GM23338 (cell line): ENCODE measurements at regions not wholly inside any gene's neighbourhood (a gene's known extent, or its start where the extent isn't known, plus 50 kb on each side); places are given as distances from the start of the nearest gene placed in this dataset.

Experiments
- ATAC-seq: fragments of 200-7000 bp; cut with Tn5 transposase; 3 replicates; pipeline ENCODE4 v1.9.1; 2020
- DNase-seq: peaks from one replicate; pipeline ENCODE4 v3.0.0-alpha.2; 2015; ENCODE audit warnings: low spot score
- H2AFZ ChIP-seq: fragments of 200-600 bp; sonication (generic); 2 replicates; pipeline ENCODE4 v1.8.0; 2016; ENCODE audit warnings: antibody characterized with exemption, mild to moderate bottlenecking, moderate library complexity
- H3F3A ChIP-seq: fragments of 200-600 bp; sonication (generic); replicated peaks from 2 replicates; pipeline ENCODE4 v1.8.0; 2017; ENCODE audit warnings: antibody characterized with exemption, mixed run types, low read depth
- H3K27ac ChIP-seq: fragments of 200-600 bp; sonication (generic); 2 replicates; pipeline ENCODE4 v1.6.1; 2016; ENCODE audit warnings: low read depth
- H3K27me3 ChIP-seq: fragments of 200-600 bp; sonication (generic); 2 replicates; pipeline ENCODE4 v1.8.0; 2016; ENCODE audit warnings: mild to moderate bottlenecking, mixed run types, moderate library complexity; ENCODE audit not compliant: insufficient read depth
- H3K36me3 ChIP-seq: fragments of 200-600 bp; sonication (generic); 2 replicates; pipeline ENCODE4 v1.8.0; 2016; ENCODE audit warnings: mild to moderate bottlenecking; ENCODE audit not compliant: insufficient read depth
- H3K4me1 ChIP-seq: fragments of 200-600 bp; sonication (generic); 2 replicates; pipeline ENCODE4 v1.8.0; 2016; ENCODE audit warnings: mild to moderate bottlenecking, moderate library complexity; ENCODE audit not compliant: insufficient read depth
- H3K4me2 ChIP-seq: fragments of 200-600 bp; sonication (generic); 2 replicates; pipeline ENCODE4 v1.7.1; 2017; ENCODE audit warnings: mixed run types
- H3K4me3 ChIP-seq: fragments of 200-600 bp; sonication (generic); 2 replicates; pipeline ENCODE4 v1.6.1; 2016; ENCODE audit warnings: mixed run types
- H3K79me2 ChIP-seq: fragments of 200-600 bp; sonication (generic); replicated peaks from 2 replicates; pipeline ENCODE4 v1.8.0; 2017; ENCODE audit warnings: mild to moderate bottlenecking; ENCODE audit not compliant: insufficient read depth
- H3K9me2 ChIP-seq: fragments of 200-600 bp; sonication (generic); 2 replicates; pipeline ENCODE4 v1.8.0; 2017; ENCODE audit not compliant: insufficient read depth
- H4K20me1 ChIP-seq: fragments of 200-600 bp; sonication (generic); replicated peaks from 2 replicates; pipeline ENCODE4 v1.8.0; 2017; ENCODE audit warnings: mild to moderate bottlenecking; ENCODE audit not compliant: insufficient read depth
- H3K27ac Mint-ChIP-seq: 2 replicates; pipeline ENCODE4 v1.8.0; 2020; ENCODE audit warnings: inconsistent platforms, mild to moderate bottlenecking, moderate library complexity, mixed read lengths
- H3K27me3 Mint-ChIP-seq: 3 replicates; pipeline ENCODE4 v1.8.0; 2022; ENCODE audit warnings: low read depth, mild to moderate bottlenecking, moderate library complexity, mixed read lengths, inconsistent platforms; ENCODE audit not compliant: insufficient read depth, poor library complexity
- H3K36me3 Mint-ChIP-seq: 3 replicates; pipeline ENCODE4 v1.8.0; 2021; ENCODE audit warnings: low read depth, mild to moderate bottlenecking, inconsistent platforms, moderate library complexity, mixed read lengths
- H3K4me1 Mint-ChIP-seq: 3 replicates; pipeline ENCODE4 v1.8.0; 2020; ENCODE audit warnings: mild to moderate bottlenecking, inconsistent platforms, mixed read lengths
- H3K4me3 Mint-ChIP-seq: 3 replicates; pipeline ENCODE4 v1.8.0; 2021; ENCODE audit warnings: moderate library complexity, mild to moderate bottlenecking, inconsistent platforms, mixed read lengths
- H3K9me3 Mint-ChIP-seq: 3 replicates; pipeline ENCODE4 v1.8.0; 2020; ENCODE audit warnings: moderate library complexity, mild to moderate bottlenecking, inconsistent platforms, mixed read lengths
- CREB1 ChIP-seq: fragments of 250-450 bp; sonication (Bioruptor Pico); IDR thresholded peaks from 2 replicates; pipeline ENCODE4 v1.5.0; 2020; ENCODE audit warnings: low read depth, mild to moderate bottlenecking, moderate library complexity
- ETS1 ChIP-seq: IDR thresholded peaks from 2 replicates; pipeline ENCODE4 v1.6.1; 2016; ENCODE audit warnings: antibody characterized with exemption
- EZH2 ChIP-seq: fragments of 200-600 bp; sonication (generic); IDR thresholded peaks from one replicate; pipeline ENCODE4 v1.8.0; 2017; ENCODE audit warnings: antibody characterized with exemption, mild to moderate bottlenecking, low read depth; ENCODE audit not compliant: unreplicated experiment
- EZH2phosphoT487 ChIP-seq: fragments of 200-600 bp; sonication (generic); IDR thresholded peaks from one replicate; pipeline ENCODE4 v1.8.1; 2018; ENCODE audit warnings: antibody characterized with exemption; ENCODE audit not compliant: unreplicated experiment
- NANOG ChIP-seq: IDR thresholded peaks from 2 replicates; pipeline ENCODE4 v1.6.1; 2016; ENCODE audit warnings: antibody characterized with exemption, borderline replicate concordance
- REST ChIP-seq: IDR thresholded peaks from one replicate; pipeline ENCODE4 v1.6.1; 2018; ENCODE audit warnings: antibody characterized with exemption; ENCODE audit not compliant: unreplicated experiment
- ZNF114 ChIP-seq: fragments of 250-450 bp; sonication (Bioruptor Pico); IDR thresholded peaks from 2 replicates; pipeline ENCODE4 v1.5.0; 2020; ENCODE audit warnings: mild to moderate bottlenecking, moderate library complexity
- ZNF462 ChIP-seq: fragments of 250-450 bp; sonication (Bioruptor Pico); IDR thresholded peaks from 2 replicates; pipeline ENCODE4 v1.5.0; 2020; ENCODE audit warnings: mild to moderate bottlenecking, moderate library complexity

GRCh38 chr1:82299656-82300055, 498.9 kb downstream of the ADGRL2 start (continued):
- TF ChIP-seq ZNF114 (CRISPR knock-in tag) (no peak), EZH2 (no peak)

GRCh38 chr1:82299056-82299455, 498.3 kb downstream of the ADGRL2 start:
- H2AFZ ChIP-seq, result no peak overlapping the region
- DNase-seq (no peak), ATAC-seq (no peak)
- H3K4me3 Mint-ChIP-seq, result no peak overlapping the region
- no peaks in the 10 kb centered on the region for H3K27me3 ChIP-seq
- no peak overlapping the region for H3K27ac Mint-ChIP-seq
- no peaks in the 10 kb centered on the region for H4K20me1 ChIP-seq
- H3K27me3 Mint-ChIP-seq, result no peaks in the 10 kb centered on the region
- no peak overlapping the region for H3K27ac ChIP-seq
- H3K4me1 Mint-ChIP-seq, result no peaks in the 10 kb centered on the region
- H3K79me2 ChIP-seq, result no peaks in the 10 kb centered on the region
- no peaks in the 10 kb centered on the region for H3K9me2 ChIP-seq
- H3K36me3 Mint-ChIP-seq, result no peaks in the 10 kb centered on the region
- no peaks in the 10 kb centered on the region for H3F3A ChIP-seq
- no peaks in the 10 kb centered on the region for H3K36me3 ChIP-seq
- H3K4me1 ChIP-seq, result no peaks in the 10 kb centered on the region
- H3K4me2 ChIP-seq, result no peak overlapping the region
- no peaks in the 10 kb centered on the region for H3K9me3 Mint-ChIP-seq
- no peak overlapping the region for H3K4me3 ChIP-seq
- TF ChIP-seq ZNF462 (CRISPR knock-in tag), result no peak

- no peaks in the 10 kb centered on the region for H3K36me3 Mint-ChIP-seq
- Histone ChIP-seq H3K27me3 (no peaks in the 10 kb centered on the region), H3K4me2 (no peak overlapping the region), H3K4me3 (no peak overlapping the region), H4K20me1 (no peaks in the 10 kb centered on the region), H3F3A (no peaks in the 10 kb centered on the region), H3K79me2 (no peaks in the 10 kb centered on the region), H3K9me2 (no peaks in the 10 kb centered on the region), H3K27ac (no peak overlapping the region), H3K4me1 (no peaks in the 10 kb centered on the region), H2AFZ (no peak overlapping the region), H3K36me3 (no peaks in the 10 kb centered on the region)
- H3K4me1 Mint-ChIP-seq, result no peaks in the 10 kb centered on the region
- H3K4me3 Mint-ChIP-seq, result no peak overlapping the region
- ATAC-seq (no peak), DNase-seq (no peak)
- no peaks in the 10 kb centered on the region for H3K27me3 Mint-ChIP-seq
- H3K27ac Mint-ChIP-seq, result peak overlapping the region; percentile 23; the same call in 1 of the 2 replicates
- no peaks in the 10 kb centered on the region for H3K9me3 Mint-ChIP-seq
- no peak for TF ChIP-seq CREB1 (CRISPR knock-in tag)
- TF ChIP-seq NANOG, result no peak
- no peak for TF ChIP-seq REST
- TF ChIP-seq EZH2, result no peak
- TF ChIP-seq EZH2phosphoT487, result no peak
- TF ChIP-seq ZNF114 (CRISPR knock-in tag), result no peak
- TF ChIP-seq ETS1, result no peak
Observed at GRCh38 chr1:82297139-82297896, 496.6 kb downstream of the ADGRL2 start.
